ENCODE measurements at regions not wholly inside any gene's neighbourhood (a gene's known extent, or its start where the extent isn't known, plus 50 kb on each side); places are given as distances from the start of the nearest gene placed in this dataset.

- TF ChIP-seq CTCF (IDR thresholded peaks at IDR 0.05) (no peak), POLR2A (IDR thresholded peaks at IDR 0.05) (no peak), POLR2AphosphoS5 (IDR thresholded peaks at IDR 0.05) (no peak)
Measured at GRCh38 chr11:10373929-10374328, 69.1 kb downstream of the ADM start.

All from suprapubic skin (tissue), 4 donors.